ES-I3 (cell line): ENCODE measurements at regions not wholly inside any gene's neighbourhood (a gene's known extent, or its start where the extent isn't known, plus 50 kb on each side); places are given as distances from the start of the nearest gene placed in this dataset.

Experiments
- H3K36me3 ChIP-seq: 2 replicates; pipeline ENCODE4 v1.6.1; 2013; ENCODE audit warnings: mild to moderate bottlenecking, low read length, control low read depth, moderate library complexity; ENCODE audit not compliant: insufficient read depth
- H3K4me1 ChIP-seq: 2 replicates; pipeline ENCODE4 v1.6.1; 2013; ENCODE audit warnings: mild to moderate bottlenecking, control low read depth, low read length; ENCODE audit not compliant: insufficient read depth
- H3K9ac ChIP-seq: 2 replicates; pipeline ENCODE4 v1.6.1; 2013; ENCODE audit warnings: low read depth, mild to moderate bottlenecking, low read length, moderate library complexity
- H3K9me3 ChIP-seq: 2 replicates; pipeline ENCODE4 v1.6.1; 2013; ENCODE audit warnings: mild to moderate bottlenecking, low read length, moderate library complexity; ENCODE audit not compliant: control insufficient read depth, insufficient read depth

GRCh38 chr4:107292979-107293378 is 256.9 kb upstream of the DKK2 start:
- Histone ChIP-seq H3K4me1 (no peaks in the 10 kb centered on the region), H3K36me3 (no peaks in the 10 kb centered on the region), H3K9ac (no peak overlapping the region), H3K9me3 (peaks cover 4% of the 10 kb centered on the region; the same call in 1 of the 2 replicates)

- H3K36me3 ChIP-seq = no peaks in the 10 kb centered on the region
- no peak overlapping the region for H3K9ac ChIP-seq
- H3K9me3 ChIP-seq = no peaks in the 10 kb centered on the region
- H3K4me1 ChIP-seq = peaks cover 16% of the 10 kb centered on the region
Observed at GRCh38 chr4:107283587-107284559, 247.8 kb upstream of the DKK2 start.

- H3K9me3 ChIP-seq = no peaks in the 10 kb centered on the region
- no peaks in the 10 kb centered on the region for H3K36me3 ChIP-seq
- no peak overlapping the region for H3K9ac ChIP-seq
- peaks cover 19% of the 10 kb centered on the region for H3K4me1 ChIP-seq
Observed at GRCh38 chr4:107279733-107280132, 243.6 kb upstream of the DKK2 start.

- no peaks in the 10 kb centered on the region for H3K9me3 ChIP-seq
- peaks cover 17% of the 10 kb centered on the region for H3K4me1 ChIP-seq
- no peak overlapping the region for H3K9ac ChIP-seq
- H3K36me3 ChIP-seq = no peaks in the 10 kb centered on the region
Observed at GRCh38 chr4:107278791-107279483, 242.8 kb upstream of the DKK2 start.

- no peaks in the 10 kb centered on the region for H3K9me3 ChIP-seq
- peaks cover 15% of the 10 kb centered on the region for H3K4me1 ChIP-seq
- no peaks in the 10 kb centered on the region for H3K36me3 ChIP-seq
- H3K9ac ChIP-seq = no peak overlapping the region; the same call in 1 of the 2 replicates
Observed at GRCh38 chr4:107276052-107276451, 239.9 kb upstream of the DKK2 start.

- Histone ChIP-seq H3K9ac (no peak overlapping the region), H3K4me1 (peaks cover 15% of the 10 kb centered on the region), H3K9me3 (no peaks in the 10 kb centered on the region)
Observed at GRCh38 chr4:107275225-107275624, 239.1 kb upstream of the DKK2 start.

GRCh38 chr4:107270614-107271013 is 234.5 kb upstream of the DKK2 start:
- no peaks in the 10 kb centered on the region for H3K9me3 ChIP-seq
- H3K36me3 ChIP-seq = no peaks in the 10 kb centered on the region
- no peaks in the 10 kb centered on the region for H3K4me1 ChIP-seq
- no peak overlapping the region for H3K9ac ChIP-seq

More at GRCh38 chr4:107275225-107275624, 239.1 kb upstream of the DKK2 start:
- H3K36me3 ChIP-seq = no peaks in the 10 kb centered on the region

GRCh38 chr4:107269175-107269574 is 233.1 kb upstream of the DKK2 start:
- Histone ChIP-seq H3K4me1 (no peaks in the 10 kb centered on the region), H3K9me3 (no peaks in the 10 kb centered on the region), H3K9ac (no peak overlapping the region), H3K36me3 (no peaks in the 10 kb centered on the region)

GRCh38 chr4:107265859-107266258 is 229.7 kb upstream of the DKK2 start:
- Histone ChIP-seq H3K9me3 (no peaks in the 10 kb centered on the region), H3K36me3 (no peaks in the 10 kb centered on the region), H3K4me1 (no peaks in the 10 kb centered on the region), H3K9ac (no peak overlapping the region)

GRCh38 chr4:107261241-107261874 is 225.2 kb upstream of the DKK2 start:
- no peak overlapping the region for H3K9ac ChIP-seq
- no peaks in the 10 kb centered on the region for H3K36me3 ChIP-seq
- H3K9me3 ChIP-seq = no peaks in the 10 kb centered on the region
- H3K4me1 ChIP-seq = no peaks in the 10 kb centered on the region

- Histone ChIP-seq H3K36me3 (no peaks in the 10 kb centered on the region), H3K9ac (no peak overlapping the region), H3K9me3 (no peaks in the 10 kb centered on the region), H3K4me1 (no peaks in the 10 kb centered on the region)
Observed at GRCh38 chr4:107258359-107258758, 222.2 kb upstream of the DKK2 start.

GRCh38 chr4:107255596-107255995 is 219.5 kb upstream of the DKK2 start:
- no peaks in the 10 kb centered on the region for H3K4me1 ChIP-seq
- H3K9ac ChIP-seq = no peak overlapping the region
- no peaks in the 10 kb centered on the region for H3K9me3 ChIP-seq
- H3K36me3 ChIP-seq = no peaks in the 10 kb centered on the region

GRCh38 chr4:107255114-107255513 is 219.0 kb upstream of the DKK2 start:
- H3K9me3 ChIP-seq = no peaks in the 10 kb centered on the region
- no peaks in the 10 kb centered on the region for H3K4me1 ChIP-seq
- no peaks in the 10 kb centered on the region for H3K36me3 ChIP-seq
- no peak overlapping the region for H3K9ac ChIP-seq

GRCh38 chr4:107253579-107254068 is 217.5 kb upstream of the DKK2 start:
- Histone ChIP-seq H3K9me3 (no peaks in the 10 kb centered on the region), H3K4me1 (no peaks in the 10 kb centered on the region), H3K36me3 (no peaks in the 10 kb centered on the region), H3K9ac (no peak overlapping the region)
